GM23248 (cell line): ENCODE measurements at regions not wholly inside any gene's neighbourhood (a gene's known extent, or its start where the extent isn't known, plus 50 kb on each side); places are given as distances from the start of the nearest gene placed in this dataset.

Source experiments
- EZH2 ChIP-seq: fragments of 200-600 bp; sonication (generic); IDR thresholded peaks from 2 replicates; pipeline ENCODE4 v1.6.1; 2018; ENCODE audit warnings: antibody characterized with exemption, mild to moderate bottlenecking; ENCODE audit not compliant: insufficient read depth, poor library complexity, severe bottlenecking
- EZH2phosphoT487 ChIP-seq: fragments of 200-600 bp; sonication (generic); IDR thresholded peaks from 2 replicates; pipeline ENCODE4 v1.6.1; 2018; ENCODE audit warnings: antibody characterized with exemption, moderate library complexity, mild to moderate bottlenecking, low read depth; ENCODE audit not compliant: insufficient read depth

DNA sequence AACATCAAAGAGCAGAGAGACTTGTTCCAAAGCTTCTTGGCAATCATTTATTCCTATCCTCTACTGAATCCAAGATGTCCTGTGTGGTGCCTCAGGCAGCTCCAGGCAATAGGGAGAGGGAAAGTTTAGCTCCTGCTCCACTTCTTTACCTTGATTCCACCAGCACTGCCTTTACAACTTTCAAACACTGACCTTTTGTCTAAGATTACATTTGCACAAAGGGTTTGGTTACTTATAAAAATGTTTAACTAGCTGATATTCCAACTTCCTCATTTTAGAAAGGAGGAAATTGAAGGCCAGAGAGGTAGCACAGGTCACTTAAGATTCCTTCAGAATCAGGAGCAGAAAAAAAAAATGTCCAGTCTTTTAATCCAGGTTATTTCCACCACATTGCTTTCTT lies 192.7 kb downstream of the BTG1 start:
- TF ChIP-seq EZH2phosphoT487 (no peak), EZH2 (no peak)
